Activated gamma-delta T cell treated with Interleukin-2 at 50 U/mL for 16 hours (primary cell): ENCODE measurements at regions not wholly inside any gene's neighbourhood (a gene's known extent, or its start where the extent isn't known, plus 50 kb on each side); places are given as distances from the start of the nearest gene placed in this dataset.

Experiments
- DNase-seq: peaks from one replicate; pipeline ENCODE4 v3.0.0-alpha.2; 2020

DNA sequence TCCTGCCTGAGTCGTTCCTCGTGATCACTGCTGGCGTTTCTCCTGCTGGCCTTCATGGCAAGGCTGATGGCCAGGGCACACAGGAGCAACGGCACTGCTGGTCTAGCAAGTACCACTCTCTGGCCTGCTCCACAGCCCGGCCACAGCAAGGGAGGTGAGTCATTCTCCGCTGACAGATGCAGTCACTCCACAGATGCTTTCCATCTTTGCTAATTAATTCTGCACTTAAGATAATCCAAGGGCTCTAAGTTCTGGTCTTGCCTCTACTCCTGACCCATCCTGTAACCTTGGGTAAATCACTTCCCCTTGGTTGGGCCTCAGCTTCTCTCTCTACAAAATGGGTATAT, 244.4 kb downstream of the RPS24 start:
- no peak for DNase-seq

DNA sequence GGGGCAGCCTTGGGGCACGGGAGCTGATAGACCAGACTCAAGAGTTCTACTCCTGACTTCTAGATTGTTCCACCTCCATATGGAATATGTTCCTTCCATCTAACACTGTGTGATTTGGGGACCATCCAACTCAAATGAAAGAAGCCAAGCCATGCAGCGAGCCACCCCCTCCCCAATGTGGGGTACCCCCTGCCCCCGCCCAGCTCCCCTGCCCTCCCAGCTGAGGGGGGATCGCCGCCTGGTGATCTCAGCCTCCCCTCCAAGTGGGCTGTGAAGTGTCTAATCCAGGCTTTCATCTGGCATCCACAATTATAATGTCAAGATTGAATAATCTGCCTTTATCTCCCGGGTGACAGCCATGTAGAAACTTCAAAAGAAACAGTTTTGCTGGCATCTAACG, 246.1 kb downstream of the RPS24 start:
- no peak for DNase-seq

DNA sequence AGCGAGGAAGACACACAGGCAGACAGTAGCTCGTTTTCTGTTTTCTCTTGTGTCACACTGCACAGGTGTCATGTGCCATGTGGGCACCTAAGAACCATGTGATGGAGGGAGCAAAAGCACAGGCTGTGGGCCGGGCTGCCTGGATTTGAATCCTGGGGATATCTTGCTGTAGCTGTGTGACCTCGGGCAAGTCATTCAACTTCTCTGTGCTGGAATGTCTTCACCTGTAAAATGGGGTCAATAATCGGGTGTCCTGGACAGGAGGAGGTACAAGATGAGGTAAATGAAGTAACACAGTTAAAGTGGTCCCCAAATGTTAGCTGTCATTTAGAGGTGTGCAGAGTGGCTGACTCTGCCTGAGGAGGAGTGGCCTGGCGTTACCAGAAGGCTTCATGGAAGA, 246.9 kb downstream of the RPS24 start:
- no peak for DNase-seq

DNA sequence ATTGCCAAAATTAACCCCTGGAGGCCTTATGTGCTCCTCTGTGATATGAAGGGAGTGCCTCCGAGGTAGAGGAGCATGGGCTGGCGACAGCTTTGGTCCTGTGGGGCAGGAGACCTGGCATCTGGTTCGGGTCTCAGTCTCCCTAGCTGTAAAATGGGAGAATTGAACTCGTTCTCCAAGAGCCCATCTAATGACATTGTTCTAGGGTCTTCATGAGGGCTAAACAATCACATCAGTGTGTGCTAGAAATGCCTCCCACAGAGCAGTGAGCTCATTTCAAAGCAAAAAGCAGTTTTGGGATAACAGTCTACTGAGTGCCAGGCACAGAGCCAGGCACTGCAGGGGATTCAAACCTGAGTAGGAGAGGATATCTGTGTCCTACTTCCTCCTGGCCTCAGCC, 248.0 kb downstream of the RPS24 start:
- DNase-seq: no peak

DNA sequence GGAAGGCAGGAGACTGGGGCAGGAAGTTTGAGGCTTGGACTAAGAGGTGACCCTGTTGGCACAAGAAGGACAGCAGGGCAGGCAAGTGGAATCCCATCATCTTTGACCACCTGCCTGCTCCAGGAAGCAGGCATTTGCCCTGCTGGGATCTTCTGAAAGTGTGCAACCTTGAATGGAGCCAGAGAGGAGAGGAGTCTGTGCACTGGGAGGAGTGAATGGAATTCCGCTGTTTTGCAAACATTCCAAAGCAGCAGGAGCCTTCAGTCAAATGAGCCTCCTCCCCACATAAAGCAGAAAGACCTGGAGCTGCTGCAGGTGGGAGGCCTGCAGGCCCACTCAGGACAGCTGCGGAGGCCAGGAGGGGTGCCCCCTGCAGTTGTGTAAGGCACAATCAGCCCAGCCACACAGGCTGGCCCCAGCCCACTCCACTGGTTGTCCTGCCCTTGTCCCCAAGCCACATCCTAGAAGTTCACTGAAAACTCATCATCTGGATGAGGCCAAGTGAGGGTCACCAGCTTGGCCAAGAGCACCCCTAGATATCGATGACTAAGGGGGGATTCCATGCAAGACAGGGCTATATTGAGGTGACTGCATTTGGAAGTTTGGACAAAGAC, 249.5 kb downstream of the RPS24 start:
- no peak for DNase-seq

DNA sequence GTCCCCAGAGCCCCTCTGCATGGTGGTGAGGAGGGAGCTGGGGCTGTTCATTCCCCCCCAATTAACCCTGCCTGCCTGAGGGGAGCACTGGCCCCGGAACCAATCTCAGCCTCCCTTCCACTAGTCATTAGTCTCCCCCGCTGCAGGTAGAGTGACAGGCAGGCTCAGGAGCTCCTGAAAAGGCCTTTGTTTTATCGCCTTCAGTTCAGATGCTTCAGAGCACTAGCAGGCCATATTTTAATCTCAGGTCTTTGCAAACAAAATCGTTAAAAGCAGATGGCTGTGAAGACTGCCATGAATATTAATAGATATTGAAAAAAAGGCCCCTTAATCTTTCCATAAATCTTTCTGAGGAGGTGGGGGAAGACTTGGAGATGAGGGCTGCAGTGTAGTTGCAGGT, 250.7 kb downstream of the RPS24 start:
- DNase-seq: no peak

DNA sequence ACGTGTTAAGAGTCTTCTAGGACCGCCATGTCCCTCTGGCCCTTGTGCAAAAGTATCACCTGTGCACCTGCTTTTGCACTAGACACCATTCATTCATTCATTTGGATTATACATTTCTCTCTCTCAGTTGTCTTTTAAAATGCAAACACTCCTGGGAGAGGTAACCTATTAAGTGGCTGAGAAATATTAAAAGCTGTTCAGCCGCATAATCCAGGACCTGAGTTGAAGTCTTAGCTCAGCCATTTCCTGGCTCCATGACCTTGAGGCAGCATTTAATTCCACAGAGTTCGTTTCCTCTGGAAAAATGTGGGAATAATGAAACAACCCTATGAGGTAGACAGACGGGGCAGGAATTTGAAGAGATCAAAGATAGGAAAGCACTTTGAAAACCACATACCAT, 251.6 kb downstream of the RPS24 start:
- DNase-seq: no peak

DNA sequence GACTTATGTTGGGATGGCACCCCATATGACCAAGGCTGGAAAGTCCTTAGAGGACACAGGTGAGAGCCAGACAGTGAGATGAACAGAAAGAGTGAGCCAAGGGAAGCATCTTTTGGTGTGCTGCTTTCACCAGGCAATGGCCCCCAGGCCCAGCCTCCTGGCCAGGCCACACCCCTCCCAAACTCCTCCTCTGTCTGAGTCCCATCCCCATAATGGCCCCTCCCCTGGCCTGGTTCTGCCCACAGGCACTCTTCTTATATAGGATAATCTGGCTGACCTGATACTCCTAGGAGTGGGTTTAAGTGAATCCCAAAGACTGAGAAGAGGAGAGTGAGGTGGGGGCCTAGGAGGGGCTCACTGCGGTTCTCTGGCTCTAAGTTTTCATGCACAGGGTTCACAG, 252.5 kb downstream of the RPS24 start:
- DNase-seq: no peak

DNA sequence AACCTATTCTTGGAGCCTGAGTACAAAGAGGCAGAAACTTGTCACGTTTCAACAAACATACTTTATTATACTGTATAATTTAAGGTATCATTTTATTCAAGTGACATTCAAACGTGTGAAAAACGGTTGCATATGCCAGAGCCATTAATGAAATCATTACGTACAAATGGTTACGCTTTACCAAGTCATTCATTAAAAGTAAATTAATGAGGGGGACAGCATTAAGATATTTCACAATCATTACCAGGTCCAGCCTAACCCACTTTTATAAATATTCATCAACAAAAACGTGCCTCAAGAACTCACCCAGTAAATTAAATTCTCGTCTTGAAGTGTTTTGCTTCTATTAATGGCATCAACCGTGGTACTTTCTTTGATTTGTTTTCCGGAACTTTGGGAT, 253.0 kb downstream of the RPS24 start:
- no peak for DNase-seq

DNA sequence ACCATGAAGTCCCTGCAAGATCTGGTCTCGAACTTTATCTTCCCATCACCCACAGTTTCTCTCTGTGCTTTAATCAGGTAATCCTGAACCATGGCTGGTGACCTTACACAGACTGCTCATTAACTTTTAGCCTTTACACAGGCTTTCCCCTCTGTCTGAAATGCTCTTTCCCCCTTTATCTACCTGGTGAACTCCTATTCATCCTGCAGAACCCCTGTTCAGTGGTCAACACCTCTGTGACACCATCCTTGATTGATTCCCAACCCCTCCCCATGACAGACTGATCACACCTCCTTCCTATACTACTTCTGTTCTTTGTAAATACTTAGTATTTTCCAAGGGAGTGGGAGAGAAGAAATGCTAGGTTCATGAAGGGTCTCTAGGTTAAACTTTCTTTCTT, 254.0 kb downstream of the RPS24 start:
- DNase-seq: no peak

DNA sequence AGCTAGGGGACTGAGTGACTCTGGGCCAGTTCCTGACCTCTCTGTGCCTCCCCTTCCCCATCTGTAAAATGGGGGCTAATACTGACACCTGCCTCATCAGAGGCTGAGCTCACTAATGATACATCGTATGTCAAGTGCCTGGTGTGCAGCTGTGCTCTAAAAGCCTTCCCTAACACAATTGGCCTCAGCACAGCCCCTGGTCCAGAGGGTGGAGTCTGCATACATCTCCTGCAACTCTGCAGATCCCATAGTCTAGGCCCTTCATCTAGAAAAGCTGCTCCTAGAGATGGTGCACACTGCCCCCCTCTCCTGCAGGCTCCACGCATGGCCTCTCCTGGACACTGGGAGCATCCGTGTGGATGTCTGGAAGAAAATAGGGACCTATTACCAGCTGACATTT, 255.0 kb downstream of the RPS24 start:
- no peak for DNase-seq

DNA sequence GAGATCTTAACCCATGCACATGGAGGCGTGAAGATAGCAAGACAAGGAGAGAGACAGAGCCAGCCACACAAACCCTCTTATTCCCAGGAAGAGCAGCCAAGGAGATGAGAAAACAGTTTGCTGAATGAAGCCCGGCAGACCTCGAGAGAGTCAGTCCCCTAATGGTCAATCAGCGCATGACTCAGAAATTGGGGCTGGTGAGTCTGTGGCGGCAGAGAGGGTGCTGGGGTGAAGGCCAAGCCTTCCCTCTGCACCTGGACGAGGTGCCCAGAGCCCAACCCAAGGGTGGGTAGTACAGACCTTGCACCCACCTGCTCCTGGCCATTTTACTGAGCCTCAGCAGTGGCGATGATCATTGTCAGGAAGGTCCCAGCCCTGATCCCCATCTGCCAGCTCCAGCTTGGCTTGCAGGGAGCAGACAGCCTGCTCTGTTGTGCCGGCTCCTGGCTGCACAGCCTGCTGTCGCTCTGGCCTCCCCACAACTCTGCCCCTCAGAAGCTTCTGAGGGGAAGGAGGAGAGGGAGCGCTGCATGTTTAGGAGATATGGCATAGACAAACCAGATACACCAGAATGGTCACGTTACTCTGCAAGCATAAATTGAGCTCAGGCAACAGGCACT, 256.6 kb downstream of the RPS24 start:
- no peak for DNase-seq

DNA sequence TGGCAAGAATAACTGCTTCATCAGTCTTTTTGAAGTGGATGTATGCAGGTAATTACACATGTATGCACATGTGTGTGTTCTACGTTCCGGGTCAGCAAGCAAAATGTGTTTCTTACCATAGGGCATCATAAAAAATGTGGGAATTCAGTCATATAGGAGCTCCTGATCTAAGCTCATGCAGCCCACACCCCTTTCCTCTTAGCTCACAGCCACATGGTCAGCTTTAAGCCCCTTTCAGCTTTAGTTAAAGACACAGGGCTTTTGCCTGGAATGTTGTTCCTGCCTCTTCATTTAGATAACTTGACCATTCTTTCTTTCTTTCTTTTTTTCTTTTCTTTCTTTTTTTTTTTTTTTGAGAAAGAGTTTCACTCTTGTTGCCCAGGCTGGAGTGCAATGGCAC, 258.1 kb downstream of the RPS24 start:
- no peak for DNase-seq

DNA sequence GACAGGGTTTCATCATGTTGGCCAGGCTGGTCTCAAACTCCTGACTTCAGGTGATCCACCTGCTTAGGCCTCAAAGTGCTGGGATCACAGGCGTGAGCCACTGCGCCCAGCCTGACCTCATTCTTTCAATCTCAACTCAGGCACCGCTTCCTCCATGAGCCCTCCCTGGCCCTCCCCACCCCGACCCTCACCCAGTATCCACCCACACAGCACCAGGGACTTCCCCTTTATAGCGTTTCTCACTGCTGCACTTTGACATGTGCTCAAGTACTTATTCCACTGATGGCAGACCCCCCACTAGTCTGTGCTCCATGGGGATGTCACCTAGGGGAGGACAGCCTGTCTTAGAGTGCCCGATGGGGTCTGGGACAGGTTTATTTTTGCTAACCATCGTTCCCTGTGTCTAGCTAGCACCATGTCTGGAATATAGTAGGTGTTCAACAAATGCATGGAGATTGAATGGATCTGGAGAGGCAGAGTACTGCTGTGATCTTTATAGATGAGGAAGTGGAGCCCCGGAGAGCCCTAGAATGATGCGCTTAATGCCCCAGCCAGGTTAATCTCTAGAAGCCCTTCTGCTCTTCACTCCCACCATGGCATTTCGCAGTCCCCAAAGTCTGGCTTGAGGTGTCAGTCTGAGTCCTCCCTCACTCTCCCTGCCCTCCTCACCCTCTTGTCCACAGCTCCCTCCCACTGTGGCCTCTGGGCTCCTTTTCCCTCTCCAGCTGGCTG, 258.8 kb downstream of the RPS24 start:
- no peak for DNase-seq

DNA sequence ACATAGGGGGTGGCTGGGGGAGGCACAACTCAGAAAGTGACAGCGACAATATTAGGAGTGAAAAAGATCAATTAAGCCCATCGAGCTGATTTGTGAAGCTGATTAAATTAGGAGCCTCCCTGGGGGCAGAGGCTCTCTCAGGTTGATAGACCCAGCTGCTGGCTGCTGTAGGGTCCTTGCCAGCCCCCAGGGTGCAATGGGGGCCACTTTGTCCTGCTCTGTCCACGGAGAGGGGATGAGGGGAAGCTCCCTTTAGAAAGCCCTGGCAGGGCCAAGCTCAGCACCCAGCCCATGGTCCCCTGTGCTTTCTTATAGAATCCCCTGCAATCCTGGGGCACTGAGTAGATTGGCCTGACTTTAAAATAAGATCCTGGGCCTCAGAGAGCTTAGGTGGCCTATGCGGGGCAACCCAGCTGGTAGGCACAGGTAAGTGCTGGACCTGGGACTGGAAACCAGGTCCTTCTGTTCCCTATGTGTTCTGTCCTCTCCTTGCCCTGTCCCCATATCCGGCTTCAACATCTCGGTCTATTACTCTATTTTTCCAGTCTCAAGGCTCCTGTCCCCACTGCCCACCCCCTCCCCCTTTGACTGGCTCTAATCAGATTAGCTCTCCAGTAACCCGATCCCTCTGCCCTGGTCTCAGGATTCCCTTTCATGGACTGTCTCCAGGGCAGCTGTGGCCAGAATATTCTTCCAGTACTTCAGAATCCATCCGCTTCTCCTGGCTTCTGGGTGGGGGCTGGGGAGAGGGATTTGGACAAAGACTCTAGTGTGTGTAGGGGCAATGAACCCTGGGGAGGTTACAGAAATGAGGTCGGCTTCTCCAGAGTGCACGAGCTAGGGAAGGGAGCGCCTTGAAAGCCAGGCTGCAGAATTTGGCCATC, 259.6 kb downstream of the RPS24 start:
- no peak for DNase-seq

DNA sequence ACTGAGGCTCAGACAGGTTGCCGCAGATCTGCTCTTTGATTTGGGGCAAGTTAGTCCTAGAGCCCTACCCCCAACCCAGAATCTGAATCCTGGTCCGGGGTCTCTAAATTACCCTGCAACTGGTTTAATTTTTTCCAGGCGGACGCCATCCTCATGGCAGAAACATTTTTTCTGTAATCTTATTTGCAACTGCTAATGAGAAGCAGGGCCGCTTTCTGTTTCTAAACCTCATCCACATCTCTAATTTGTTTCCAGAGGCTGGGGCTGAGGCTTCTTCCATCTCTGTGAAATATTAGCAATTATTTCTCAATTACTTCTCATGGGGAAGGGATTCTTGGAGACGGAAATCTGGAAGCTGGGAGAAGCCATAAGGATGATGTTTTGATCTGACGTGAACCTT, 261.6 kb downstream of the RPS24 start:
- DNase-seq: no peak

DNA sequence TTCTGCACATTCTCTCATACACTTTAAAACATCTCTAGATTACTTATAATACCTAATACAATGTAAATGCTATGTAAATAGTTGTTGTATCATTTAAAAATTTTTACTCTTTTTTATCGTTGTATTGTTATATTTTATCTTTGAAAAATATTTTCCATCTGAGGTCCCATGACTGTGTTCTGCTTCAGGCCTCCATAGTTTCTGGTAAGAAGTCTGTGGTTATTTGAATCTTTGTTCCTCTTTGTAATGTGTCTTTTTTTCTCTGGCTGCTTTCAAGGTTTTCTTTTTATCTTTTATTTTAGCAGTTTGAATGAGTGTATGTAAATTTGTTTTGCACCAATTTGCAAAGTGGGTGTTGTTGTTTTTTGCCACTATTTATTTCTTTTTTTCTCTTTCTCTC, 263.1 kb downstream of the RPS24 start:
- no peak for DNase-seq

DNA sequence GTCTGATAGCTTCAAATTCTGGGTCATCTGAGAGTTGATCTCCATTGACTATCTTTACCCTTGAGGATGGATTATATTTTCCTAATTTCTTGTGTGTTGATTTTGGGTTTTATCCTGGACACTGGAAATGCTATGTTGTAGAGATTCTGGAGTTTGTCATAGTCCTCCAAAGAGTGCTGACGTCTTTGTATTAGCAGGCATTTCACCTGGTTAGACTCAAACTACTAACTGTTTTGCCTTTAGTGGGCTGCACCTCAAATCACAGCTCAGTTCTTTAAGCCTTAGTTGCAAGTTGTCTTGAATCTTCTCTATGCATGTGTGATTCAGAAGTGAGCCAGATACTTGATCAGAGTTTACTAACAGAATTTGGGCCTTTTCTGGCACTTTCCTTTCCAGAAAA, 264.3 kb downstream of the RPS24 start:
- no peak for DNase-seq

DNA sequence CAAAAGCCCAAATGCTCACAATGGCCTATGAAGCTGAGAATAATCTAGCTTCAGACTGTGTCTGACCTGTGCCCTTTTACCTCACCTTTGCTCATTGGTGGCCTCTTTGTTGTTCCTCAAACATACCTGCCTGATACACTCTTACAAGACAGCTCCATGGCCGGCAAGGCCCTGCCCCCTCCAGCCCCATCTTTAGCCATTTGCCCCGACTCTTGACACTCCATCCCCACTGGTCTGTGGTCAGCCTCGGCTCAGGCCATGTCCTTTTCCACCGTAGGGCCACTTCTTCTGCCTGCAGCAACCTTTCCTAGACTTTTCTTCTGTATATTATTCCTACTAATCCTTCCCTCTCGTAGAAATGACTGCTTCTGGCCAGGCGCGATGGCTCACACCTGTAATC, 265.2 kb downstream of the RPS24 start:
- DNase-seq: no peak

DNA sequence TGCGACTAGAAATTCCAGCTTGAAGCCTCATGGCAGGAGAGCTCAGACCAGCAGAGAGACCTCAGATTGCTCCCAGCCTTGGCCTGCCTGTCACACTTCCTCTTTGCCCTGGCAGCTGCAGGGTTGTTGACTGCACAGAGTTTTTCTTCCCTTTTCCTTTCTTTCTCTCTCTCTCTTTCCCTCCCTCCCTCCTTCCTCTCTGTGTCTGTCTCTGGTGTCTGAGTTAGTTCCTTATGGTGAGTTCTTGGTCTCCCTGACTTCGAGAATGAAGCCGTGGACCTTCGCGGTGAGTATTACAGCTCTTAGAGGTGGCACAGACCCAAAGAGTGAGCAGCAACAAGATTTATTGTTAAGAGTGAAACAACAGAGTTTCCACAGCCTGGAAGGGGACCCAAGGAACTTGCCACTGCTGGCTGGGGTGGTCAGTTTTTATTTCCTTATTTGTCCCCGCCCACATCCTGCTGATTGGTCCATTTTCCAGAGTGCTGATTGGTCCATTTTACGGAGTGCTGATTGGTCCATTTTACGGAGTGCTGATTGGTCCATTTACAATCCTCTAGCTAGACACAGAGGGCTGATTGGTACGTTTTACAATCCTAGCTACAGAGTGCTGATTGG, 266.3 kb downstream of the RPS24 start:
- DNase-seq: no peak

DNA sequence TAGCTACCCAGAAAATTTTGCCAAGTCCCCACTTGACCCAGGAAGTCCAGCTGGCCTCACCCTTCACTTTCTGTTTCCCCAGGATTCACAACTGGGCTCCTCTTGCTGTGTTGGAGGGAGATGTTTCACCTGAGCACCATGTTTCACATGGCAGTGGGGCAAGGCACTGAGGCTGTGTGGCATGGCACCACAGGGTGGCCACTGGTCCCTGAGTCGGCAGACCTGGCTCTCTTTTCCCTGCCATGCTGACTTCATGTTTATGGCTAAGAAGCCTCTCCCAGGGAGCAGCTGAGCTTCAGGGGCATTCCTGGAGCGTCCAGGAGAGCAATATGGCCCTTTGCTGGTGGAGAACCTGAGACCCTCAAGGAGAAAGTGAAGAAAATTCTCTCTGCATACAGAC, 266.9 kb downstream of the RPS24 start:
- no peak for DNase-seq

DNA sequence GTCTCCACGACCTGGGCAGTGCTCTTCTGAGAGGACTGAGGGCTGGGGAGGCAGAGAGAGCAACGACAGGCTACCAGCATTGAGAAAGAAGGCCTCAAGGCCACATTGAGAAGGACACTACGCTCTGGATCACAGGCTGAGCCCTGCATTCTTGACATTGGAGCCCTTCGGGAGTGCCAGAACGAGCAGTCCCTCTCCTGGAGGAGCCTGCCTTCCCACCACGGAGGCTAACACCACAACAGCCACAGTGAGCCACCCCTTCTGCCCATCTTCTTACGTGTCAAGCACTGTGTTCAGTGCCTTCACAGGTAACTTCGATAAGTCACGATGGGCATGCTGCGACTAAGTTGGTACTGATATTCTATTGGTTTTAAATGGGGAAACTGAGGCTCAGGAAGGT, 267.8 kb downstream of the RPS24 start:
- no peak for DNase-seq
